K562 (cell line): ENCODE measurements at regions not wholly inside any gene's neighbourhood (a gene's known extent, or its start where the extent isn't known, plus 50 kb on each side); places are given as distances from the start of the nearest gene placed in this dataset.
A peak's percentile ranks its signal among the peaks of the same experiment; 100 is the strongest.

Source experiments
- ATAC-seq: fragments of 200-7000 bp; cut with Tn5 transposase; 3 replicates; pipeline ENCODE4 v1.9.1; 2020; ENCODE audit warnings: moderate library complexity
- BruUV-seq: library from RNA; stranded (reverse); fragments of 400-500 nt; replicated peaks from 2 replicates; lab custom pipeline; 2021; lab: Mats Ljungman, UMichigan
- CTCF ChIA-PET: fragments of 300-600 bp; formaldehyde crosslinking; extraction: SDS; loops from one replicate; lab custom pipeline; 2021; ENCODE audit warnings: low intra/inter-chr PET ratio; lab: Yijun Ruan, JAX
- POLR2A ChIA-PET: fragments of 300-600, 350-650 bp; sonication (Branson Sonifier 250); formaldehyde crosslinking; extraction: SDS; loops from one replicate; lab custom pipeline; 2021; ENCODE audit warnings: antibody characterized with exemption, inconsistent platforms; lab: Yijun Ruan, JAX
- DNase-seq, 4 experiments: peaks; one replicate each; pipeline versions ENCODE4 v3.0.0 to v3.0.0-alpha.2; 2011 to 2018; ENCODE audit warnings: low spot score in 3 of 4, mixed read lengths in 3 of 4; ENCODE audit errors: extremely low read depth in 1 of 4
- FAIRE-seq: peaks from 2 replicates; lab custom pipeline; 2011; peaks lifted over from hg19 to GRCh38; lab: Jason Lieb, UNC
- H2AFZ ChIP-seq: 2 replicates; pipeline ENCODE4 v1.6.0; 2011; ENCODE audit warnings: low read depth, low read length, control low read depth, inconsistent platforms
- H3K27ac ChIP-seq: fragments of 200-600 bp; 3 replicates; pipeline ENCODE4 v1.8.0; 2011; ENCODE audit warnings: low read depth, mild to moderate bottlenecking, control low read depth, inconsistent platforms, low read length, moderate library complexity, mixed read lengths; ENCODE audit errors: extremely low read depth
- H3K27me3 ChIP-seq, 2 experiments: fragments of 300-600 bp in 1 of 2; 2 replicates in 1 of 2; 3 replicates in 1 of 2; pipeline versions ENCODE4 v1.6.0 to v1.8.0; 2011; ENCODE audit warnings: inconsistent platforms in 2 of 2, low read length in 2 of 2, mild to moderate bottlenecking in 1 of 2, mixed read lengths in 1 of 2, moderate library complexity in 1 of 2; ENCODE audit not compliant: control insufficient read depth in 2 of 2, insufficient read depth in 2 of 2
- H3K36me3 ChIP-seq: fragments of 300-600 bp; 3 replicates; pipeline ENCODE4 v1.8.0; 2011; ENCODE audit warnings: mild to moderate bottlenecking, low read length, inconsistent platforms; ENCODE audit not compliant: control insufficient read depth, insufficient read depth
- H3K4me1 ChIP-seq, 2 experiments: fragments of 200-600 bp in 1 of 2; replicated peaks in 1 of 2; 2 replicates in 1 of 2; 3 replicates in 1 of 2; pipeline versions ENCODE4 v1.5.1 to v1.8.0; 2011; ENCODE audit warnings: inconsistent platforms in 2 of 2, low read length in 2 of 2, mild to moderate bottlenecking in 1 of 2, mixed read lengths in 1 of 2, moderate library complexity in 1 of 2; ENCODE audit not compliant: control insufficient read depth in 2 of 2, insufficient read depth in 2 of 2
- H3K4me2 ChIP-seq: 2 replicates; pipeline ENCODE4 v1.6.1; 2011; ENCODE audit warnings: low read length, control low read depth, inconsistent platforms, mixed read lengths; ENCODE audit not compliant: insufficient read depth
- H3K4me3 ChIP-seq: fragments of 200-600 bp; sonication (generic), shearing (Covaris generic); 2 replicates; pipeline ENCODE4 v1.5.1; 2016; ENCODE audit warnings: control low read depth, inconsistent platforms
- H3K79me2 ChIP-seq: fragments of 200-600 bp; 3 replicates; pipeline ENCODE4 v1.8.0; 2011; ENCODE audit warnings: low read length, inconsistent platforms; ENCODE audit not compliant: control insufficient read depth, insufficient read depth
- H3K9ac ChIP-seq, 2 experiments: 2 replicates each; pipeline versions ENCODE4 v1.6.0 to v1.6.1; 2011; ENCODE audit warnings: low read depth in 2 of 2, low read length in 2 of 2, control low read depth in 1 of 2, inconsistent platforms in 1 of 2, mild to moderate bottlenecking in 1 of 2, mixed read lengths in 1 of 2; ENCODE audit not compliant: insufficient read depth in 1 of 2
- H3K9me1 ChIP-seq: one replicate; pipeline ENCODE4 v1.6.0; 2011; ENCODE audit warnings: inconsistent platforms, mild to moderate bottlenecking, low read length, moderate library complexity; ENCODE audit not compliant: control insufficient read depth, insufficient read depth
- H3K9me3 ChIP-seq: replicated peaks from 2 replicates; pipeline ENCODE4 v1.5.1; 2011; ENCODE audit warnings: low read depth, low read length, inconsistent platforms; ENCODE audit not compliant: control insufficient read depth, insufficient read depth
- H4K20me1 ChIP-seq: replicated peaks from 2 replicates; pipeline ENCODE4 v1.6.1; 2011; ENCODE audit warnings: low read length, inconsistent platforms, mixed read lengths; ENCODE audit not compliant: control insufficient read depth, insufficient read depth
- ELK3 ChIP-seq: fragments of 450-650 bp; formaldehyde crosslinking; IDR thresholded peaks from 2 replicates; pipeline ENCODE4 v1.4.0; 2020; ENCODE audit warnings: mild to moderate bottlenecking
- ESRRA ChIP-seq: fragments of 450-650 bp; IDR thresholded peaks from 2 replicates; pipeline ENCODE4 v1.6.1; 2014; ENCODE audit warnings: low read depth, mild to moderate bottlenecking, moderate library complexity, borderline replicate concordance
- HIVEP1 ChIP-seq: fragments of 250-450 bp; sonication (Bioruptor Pico); IDR thresholded peaks from 2 replicates; pipeline ENCODE4 v1.4.0; 2020; ENCODE audit warnings: mild to moderate bottlenecking
- PHF8 ChIP-seq: fragments of 200-600 bp; sonication (generic); IDR thresholded peaks from 2 replicates; pipeline ENCODE4 v1.6.1; 2012; ENCODE audit warnings: mixed run types, mild to moderate bottlenecking, inconsistent platforms, low read length, moderate library complexity, borderline replicate concordance
- PKNOX1 ChIP-seq: fragments of 450-650 bp; IDR thresholded peaks from 2 replicates; pipeline ENCODE4 v1.6.1; 2016
- RAD21 ChIP-seq, 2 experiments: fragments of 250-450 bp in 1 of 2; fragments of 450-650 bp in 1 of 2; sonication (Bioruptor Pico) in 1 of 2; formaldehyde crosslinking in 1 of 2; IDR thresholded peaks in 1 of 2; conservative IDR thresholded peaks in 1 of 2; 2 replicates each; pipeline versions ENCODE4 v1.4.0 to v1.8.0; 2020 to 2022; ENCODE audit warnings: mild to moderate bottlenecking in 2 of 2, moderate library complexity in 1 of 2
- STAT5B ChIP-seq: fragments of 250-450 bp; sonication (Bioruptor Pico); IDR thresholded peaks from 2 replicates; pipeline ENCODE4 v1.8.0; 2021; ENCODE audit warnings: mild to moderate bottlenecking, inconsistent platforms
- TCF3 ChIP-seq: sonication (generic); formaldehyde crosslinking; IDR thresholded peaks from 2 replicates; pipeline ENCODE4 v1.4.0; 2020; ENCODE audit warnings: mild to moderate bottlenecking, missing genetic modification reagents
- TRIM24 ChIP-seq, 2 experiments: fragments of 450-650 bp; IDR thresholded peaks; 2 replicates each; pipeline ENCODE4 v1.6.1; 2016
- TRIM28 ChIP-seq: fragments of 450-650 bp; IDR thresholded peaks from 2 replicates; pipeline ENCODE4 v1.6.1; 2017
- ZNF318 ChIP-seq, 2 experiments: fragments of 450-650 bp; IDR thresholded peaks; 2 replicates each; pipeline ENCODE4 v1.6.1; 2016; ENCODE audit warnings: mild to moderate bottlenecking in 2 of 2, borderline replicate concordance in 1 of 2, low read depth in 1 of 2, moderate library complexity in 1 of 2
- ZNF408 ChIP-seq: fragments of 250-450 bp; sonication (Bioruptor Pico); IDR thresholded peaks from 2 replicates; pipeline ENCODE4 v1.4.0; 2020; ENCODE audit warnings: low read depth, mild to moderate bottlenecking, moderate library complexity
- WGBS: fragments of 100-300 bp; shearing (Covaris generic); methylation state at CpG from one replicate; pipeline ENCODE4 v1.1.6; 2016; ENCODE audit warnings: low coverage, mixed read lengths; ENCODE audit not compliant: insufficient coverage; ENCODE audit errors: missing lambda C conversion rate; 5-methylcytosine and 5-hydroxymethylcytosine counted together
- in situ Hi-C: fragments of 300-500 bp; cut with MboI; formaldehyde crosslinking; loops from 4 replicates; pipeline ENCODE4 v1.15.0; 2018; ENCODE audit warnings: inconsistent platforms, mixed read lengths
- intact Hi-C: fragments of 100-400 bp; cut with micrococcal nuclease; formaldehyde crosslinking; loops from 2 replicates; pipeline ENCODE4 v1.14.2; 2022

GRCh38 chr6:24064106-24064505 lies 61.9 kb upstream of the NRSN1 start (continued):
- TF ChIP-seq RAD21 (CRISPR knock-in tag; conservative IDR thresholded peaks at IDR 0.05 in 1 of 2, IDR thresholded peaks at IDR 0.05 in 1 of 2) = peak; percentile 27 to 29; a peak in 2 of 4 replicates

GRCh38 chr6:24064832-24065231 lies 61.2 kb upstream of the NRSN1 start:
- no peaks in the 10 kb centered on the region for H3K79me2 ChIP-seq
- ChIA-PET CTCF (no interaction called here), POLR2A (no interaction called here)
- in situ Hi-C loops (no loop called here), intact Hi-C loops (no loop called here)
- FAIRE-seq = no peak
- no peaks in the 10 kb centered on the region for H3K9me1 ChIP-seq
- BruUV-seq = no TSS peak
- DNase-seq = no peak
- no peaks in the 10 kb centered on the region for H3K36me3 ChIP-seq
- no peak overlapping the region for H2AFZ ChIP-seq
- H3K4me3 ChIP-seq = no peak overlapping the region
- 0% methylated on average over 1 of the region's 1 CpG for WGBS
- peaks cover 5% of the 10 kb centered on the region; the same call in 1 of the 2 replicates for H3K9me3 ChIP-seq
- H4K20me1 ChIP-seq = no peaks in the 10 kb centered on the region
- no peak overlapping the region for H3K4me2 ChIP-seq
- ATAC-seq = no peak
- no peaks in the 10 kb centered on the region for H3K27me3 ChIP-seq
- H3K27ac ChIP-seq = no peak overlapping the region
- H3K4me1 ChIP-seq = no peaks in the 10 kb centered on the region
- no peak overlapping the region for H3K9ac ChIP-seq
- TF ChIP-seq STAT5B (CRISPR knock-in tag) (no peak), ZNF318 (IDR thresholded peaks at IDR 0.05; ENCODE audit: borderline replicate concordance in 1 of 2, low read depth in 1 of 2) (no peak), HIVEP1 (no peak), TRIM28 (no peak), ELK3 (CRISPR knock-in tag) (no peak), TRIM24 (IDR thresholded peaks at IDR 0.05) (no peak), ZNF408 (CRISPR knock-in tag) (no peak), PHF8 (no peak), PKNOX1 (no peak), ESRRA (no peak), TCF3 (CRISPR knock-in tag) (no peak)
